Stimulated activated naive CD8-positive, alpha-beta T cell treated with anti-CD3 and anti-CD28 coated beads, Interleukin-15, Interleukin-2, amounts not matched to agents 100 ng/mL and 50 ng/mL, for 24 hours (primary cell): ENCODE measurements at regions not wholly inside any gene's neighbourhood (a gene's known extent, or its start where the extent isn't known, plus 50 kb on each side); places are given as distances from the start of the nearest gene placed in this dataset.
"Not testable (repeated sequence)": the region's sequence is repeated elsewhere in the genome, so short reads cannot be mapped to it uniquely, and the experiment has no call there.

Source experiments
- H3K27ac Mint-ChIP-seq: one replicate; pipeline ENCODE4 v1.8.0; 2021; ENCODE audit warnings: mild to moderate bottlenecking, mixed read lengths
- H3K27me3 Mint-ChIP-seq: one replicate; pipeline ENCODE4 v1.8.0; 2021; ENCODE audit warnings: mixed read lengths
- H3K36me3 Mint-ChIP-seq: one replicate; pipeline ENCODE4 v1.8.0; 2021; ENCODE audit warnings: low read depth, mixed read lengths
- H3K4me1 Mint-ChIP-seq: one replicate; pipeline ENCODE4 v1.8.0; 2021; ENCODE audit warnings: low read depth, mixed read lengths
- H3K4me3 Mint-ChIP-seq: one replicate; pipeline ENCODE4 v1.8.0; 2021; ENCODE audit warnings: mild to moderate bottlenecking, mixed read lengths
- H3K9me3 Mint-ChIP-seq: one replicate; pipeline ENCODE4 v1.8.0; 2021; ENCODE audit warnings: mixed read lengths

GRCh38 chr16:34743115-34743514 lies 1283.7 kb downstream of the TP53TG3F start:
- Mint-ChIP-seq H3K36me3 (peaks cover 24% of the 10 kb centered on the region), H3K4me3 (no peak overlapping the region), H3K4me1 (no peaks in the 10 kb centered on the region), H3K9me3 (peaks cover 25% of the 10 kb centered on the region), H3K27me3 (no peaks in the 10 kb centered on the region), H3K27ac (no peak overlapping the region)

- peaks cover 58% of the 10 kb centered on the region for H3K9me3 Mint-ChIP-seq
- H3K4me1 Mint-ChIP-seq: no peaks in the 10 kb centered on the region
Observed at GRCh38 chr16:34758835-34759234, 1299.4 kb downstream of the TP53TG3F start.

GRCh38 chr16:34791835-34792234 lies 1332.4 kb downstream of the TP53TG3F start:
- not testable (repeated sequence) for H3K4me1 Mint-ChIP-seq, H3K4me3 Mint-ChIP-seq, H3K27ac Mint-ChIP-seq, H3K27me3 Mint-ChIP-seq, H3K36me3 Mint-ChIP-seq
- H3K9me3 Mint-ChIP-seq: peaks cover 21% of the 10 kb centered on the region

More at GRCh38 chr16:34758835-34759234, 1299.4 kb downstream of the TP53TG3F start:
- Mint-ChIP-seq H3K36me3 (peaks cover 37% of the 10 kb centered on the region), H3K27ac (no peak overlapping the region), H3K27me3 (no peaks in the 10 kb centered on the region), H3K4me3 (no peak overlapping the region)

- no peaks in the 10 kb centered on the region for H3K27me3 Mint-ChIP-seq
- no peak overlapping the region for H3K27ac Mint-ChIP-seq
- no peaks in the 10 kb centered on the region for H3K4me1 Mint-ChIP-seq
- H3K4me3 Mint-ChIP-seq: no peak overlapping the region
- no peaks in the 10 kb centered on the region for H3K36me3 Mint-ChIP-seq
- peaks cover 15% of the 10 kb centered on the region for H3K9me3 Mint-ChIP-seq
Observed at GRCh38 chr16:34801875-34802274, 1342.5 kb downstream of the TP53TG3F start.

DNA sequence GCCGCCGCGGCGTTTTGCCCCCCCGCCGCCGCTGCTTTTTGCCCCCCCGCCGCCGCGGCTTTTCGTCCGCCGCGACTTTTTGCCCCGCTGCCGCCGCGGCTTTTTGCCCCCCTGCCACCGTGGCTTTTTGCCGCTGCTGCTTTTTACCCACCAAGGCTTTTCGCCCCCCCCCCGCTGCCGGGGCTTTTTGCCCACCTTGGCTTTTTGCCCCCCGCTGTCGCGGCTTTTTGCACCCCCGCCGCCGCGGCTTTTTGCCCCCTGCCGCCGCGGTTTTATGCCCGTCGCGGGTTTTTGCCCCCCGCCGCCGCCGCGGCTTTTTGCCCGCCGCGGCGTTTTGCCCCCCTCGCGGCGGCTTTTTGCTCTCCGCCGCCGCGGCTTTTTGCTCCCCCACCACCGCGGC lies 1343.0 kb downstream of the TP53TG3F start:
- Mint-ChIP-seq H3K9me3 (peaks cover 14% of the 10 kb centered on the region), H3K4me1 (no peaks in the 10 kb centered on the region)

DNA sequence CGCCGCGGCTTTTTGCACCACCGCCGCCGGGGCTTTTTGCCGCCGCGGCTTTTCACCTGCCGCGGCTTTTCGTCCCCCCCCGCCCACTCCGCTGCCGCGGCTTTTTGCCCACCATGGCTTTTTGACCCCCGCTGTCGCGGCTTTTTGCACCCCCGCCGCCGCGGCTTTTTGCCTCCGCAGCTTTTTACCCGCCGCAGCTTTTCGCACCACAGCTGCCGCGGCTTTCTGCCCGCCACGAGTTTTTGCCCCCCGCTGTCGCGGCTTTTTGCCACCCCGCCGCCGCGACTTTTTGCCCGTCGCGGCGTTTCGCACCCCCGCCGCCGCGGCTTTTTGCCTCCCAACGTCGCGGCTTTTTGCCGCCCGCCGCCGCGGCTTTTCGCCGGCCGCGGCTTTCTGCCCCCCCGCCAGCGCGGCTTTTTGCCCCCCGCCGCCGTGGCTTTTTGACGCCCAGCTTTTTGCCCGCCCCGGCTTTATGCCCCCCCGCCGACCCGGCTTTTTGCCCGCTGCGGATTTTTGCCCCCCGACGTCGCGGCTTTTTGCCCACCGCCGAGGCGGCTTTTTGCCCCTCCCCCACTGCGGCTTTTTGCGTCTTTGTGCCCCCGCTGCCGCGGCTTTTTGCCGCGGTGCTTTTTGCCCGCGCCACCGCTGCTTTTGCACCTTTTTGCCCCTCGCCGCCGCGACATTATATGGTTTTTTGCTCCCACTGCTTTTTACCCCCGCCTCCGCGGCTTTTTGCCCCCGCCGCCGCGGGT lies 1343.6 kb downstream of the TP53TG3F start:
- Mint-ChIP-seq H3K9me3 (peaks cover 13% of the 10 kb centered on the region), H3K4me1 (no peaks in the 10 kb centered on the region), H3K36me3 (no peaks in the 10 kb centered on the region), H3K27ac (no peak overlapping the region), H3K4me3 (no peak overlapping the region), H3K27me3 (no peaks in the 10 kb centered on the region)

More for the DNA sequence above, 1343.0 kb downstream of the TP53TG3F start:
- Mint-ChIP-seq H3K27ac (no peak overlapping the region), H3K4me3 (no peak overlapping the region), H3K36me3 (no peaks in the 10 kb centered on the region), H3K27me3 (no peaks in the 10 kb centered on the region)

DNA sequence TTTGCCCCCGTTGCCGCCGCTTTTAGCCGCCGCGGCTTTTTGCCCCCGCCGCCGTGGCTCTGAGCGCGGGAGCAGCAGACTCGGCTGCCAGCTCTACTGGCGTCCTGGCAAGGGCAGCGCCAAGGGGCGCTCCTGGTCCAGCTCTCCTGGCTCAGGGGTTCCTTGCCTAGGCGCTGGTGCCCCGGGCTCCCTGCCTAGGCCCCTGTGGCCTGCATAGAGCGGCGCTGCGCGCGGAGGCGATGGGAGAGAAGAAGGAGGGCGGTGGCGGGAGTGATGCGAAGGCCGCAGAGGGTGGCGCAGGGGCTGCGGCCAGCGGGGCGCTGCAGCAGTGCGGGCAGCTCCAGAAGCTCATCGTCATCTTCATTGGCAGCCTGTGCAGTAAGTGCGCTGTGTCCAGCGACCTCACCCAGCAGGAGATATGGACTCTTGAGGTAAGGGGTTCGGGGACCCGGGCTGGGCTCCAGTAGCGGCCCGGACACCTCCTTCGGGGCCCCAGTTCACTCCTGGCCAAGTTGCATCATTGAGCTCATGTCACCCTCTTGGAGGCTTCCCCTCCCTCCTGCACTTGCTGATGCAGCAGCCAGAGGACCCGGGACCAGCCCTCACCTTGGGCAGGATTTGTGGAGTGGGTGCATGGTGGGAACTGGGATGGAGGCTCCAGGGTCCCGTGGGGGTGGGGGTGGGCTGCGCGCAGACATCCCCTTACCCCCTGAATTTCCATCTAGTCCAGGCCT lies 1344.4 kb downstream of the TP53TG3F start:
- H3K36me3 Mint-ChIP-seq: no peaks in the 10 kb centered on the region
- H3K27ac Mint-ChIP-seq: no peak overlapping the region
- H3K27me3 Mint-ChIP-seq: no peaks in the 10 kb centered on the region
- peaks cover 9% of the 10 kb centered on the region for H3K9me3 Mint-ChIP-seq
- H3K4me3 Mint-ChIP-seq: no peak overlapping the region
- H3K4me1 Mint-ChIP-seq: no peaks in the 10 kb centered on the region

GRCh38 chr16:34806992-34807644 lies 1347.7 kb downstream of the TP53TG3F start:
- not testable (repeated sequence) for H3K36me3 Mint-ChIP-seq

DNA sequence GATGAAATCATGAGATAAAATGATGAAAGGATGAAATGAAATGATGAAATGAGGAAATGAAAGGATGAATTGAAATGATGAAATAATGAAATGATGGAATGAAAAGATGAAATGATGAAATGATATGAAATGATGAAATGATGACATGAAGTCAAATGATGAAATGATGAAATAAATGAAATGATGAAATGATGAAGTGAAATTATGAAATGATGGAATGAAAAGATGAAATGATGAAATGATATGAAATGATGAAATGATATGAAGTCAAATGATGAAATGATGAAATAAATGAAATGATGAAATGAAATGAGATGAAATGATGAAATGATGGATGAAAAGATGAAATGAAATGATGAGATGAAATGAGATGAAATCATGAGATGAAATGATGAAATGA lies 1348.4 kb downstream of the TP53TG3F start:
- H3K4me1 Mint-ChIP-seq, H3K4me3 Mint-ChIP-seq, H3K27me3 Mint-ChIP-seq, H3K27ac Mint-ChIP-seq, H3K9me3 Mint-ChIP-seq, H3K36me3 Mint-ChIP-seq: not testable (repeated sequence)

More at GRCh38 chr16:34806992-34807644, 1347.7 kb downstream of the TP53TG3F start:
- not testable (repeated sequence) for H3K4me1 Mint-ChIP-seq, H3K4me3 Mint-ChIP-seq, H3K27me3 Mint-ChIP-seq, H3K9me3 Mint-ChIP-seq, H3K27ac Mint-ChIP-seq

- not testable (repeated sequence) for H3K9me3 Mint-ChIP-seq, H3K36me3 Mint-ChIP-seq, H3K27me3 Mint-ChIP-seq, H3K27ac Mint-ChIP-seq, H3K4me1 Mint-ChIP-seq, H3K4me3 Mint-ChIP-seq
Observed at GRCh38 chr16:34808530-34808929, 1349.1 kb downstream of the TP53TG3F start.
